ENCODE measurements at regions not wholly inside any gene's neighbourhood (a gene's known extent, or its start where the extent isn't known, plus 50 kb on each side); places are given as distances from the start of the nearest gene placed in this dataset.

GRCh38 chr4:100688368-100688767 is 170.5 kb upstream of the EMCN start:
- DNase-seq (ENCODE audit: low spot score in 2 of 2), result no peak
- Mint-ChIP-seq H3K9me3 (peaks cover 2% of the 10 kb centered on the region), H3K4me3 (no peak overlapping the region), H3K36me3 (no peaks in the 10 kb centered on the region), H3K4me1 (no peaks in the 10 kb centered on the region), H3K27me3 (peaks cover 1% of the 10 kb centered on the region), H3K27ac (no peak overlapping the region)
- no peak for ATAC-seq (ENCODE audit: low read depth)

GRCh38 chr4:100682477-100683218 is 164.8 kb upstream of the EMCN start:
- Mint-ChIP-seq H3K27ac (no peak overlapping the region), H3K4me3 (no peak overlapping the region), H3K36me3 (peaks cover 1% of the 10 kb centered on the region), H3K27me3 (peaks cover 6% of the 10 kb centered on the region), H3K9me3 (peaks cover 3% of the 10 kb centered on the region), H3K4me1 (no peaks in the 10 kb centered on the region)
- ATAC-seq (ENCODE audit: low read depth) (no peak), DNase-seq (ENCODE audit: low spot score in 2 of 2) (no peak)

- Mint-ChIP-seq H3K4me1 (no peaks in the 10 kb centered on the region), H3K27ac (no peak overlapping the region), H3K9me3 (peaks cover 3% of the 10 kb centered on the region), H3K4me3 (no peak overlapping the region), H3K36me3 (peaks cover 1% of the 10 kb centered on the region), H3K27me3 (peaks cover 6% of the 10 kb centered on the region)
- DNase-seq (ENCODE audit: low spot score in 2 of 2) (no peak), ATAC-seq (ENCODE audit: low read depth) (no peak)
These were observed 163.5 kb upstream of the EMCN start for GRCh38 chr4:100681289-100681688.

- no peaks in the 10 kb centered on the region for H3K4me1 Mint-ChIP-seq
- H3K36me3 Mint-ChIP-seq, result peaks cover 1% of the 10 kb centered on the region
- DNase-seq (ENCODE audit: low spot score in 2 of 2), result no peak
- peaks cover 3% of the 10 kb centered on the region for H3K9me3 Mint-ChIP-seq
- H3K27me3 Mint-ChIP-seq, result peaks cover 6% of the 10 kb centered on the region
- no peak for ATAC-seq (ENCODE audit: low read depth)
- no peak overlapping the region for H3K4me3 Mint-ChIP-seq
- no peak overlapping the region for H3K27ac Mint-ChIP-seq
These were observed 162.1 kb upstream of the EMCN start for GRCh38 chr4:100679926-100680325.

GRCh38 chr4:100674976-100675375 is 157.2 kb upstream of the EMCN start:
- H3K9me3 Mint-ChIP-seq, result peaks cover 1% of the 10 kb centered on the region
- H3K27me3 Mint-ChIP-seq, result peaks cover 3% of the 10 kb centered on the region
- DNase-seq (ENCODE audit: low spot score in 2 of 2) (no peak), ATAC-seq (ENCODE audit: low read depth) (no peak)
- H3K36me3 Mint-ChIP-seq, result peaks cover 1% of the 10 kb centered on the region
- H3K27ac Mint-ChIP-seq, result no peak overlapping the region
- H3K4me3 Mint-ChIP-seq, result no peak overlapping the region
- H3K4me1 Mint-ChIP-seq, result no peaks in the 10 kb centered on the region

- DNase-seq (ENCODE audit: low spot score in 2 of 2), result no peak
- no peak overlapping the region for H3K27ac Mint-ChIP-seq
- no peak overlapping the region for H3K4me3 Mint-ChIP-seq
- no peaks in the 10 kb centered on the region for H3K9me3 Mint-ChIP-seq
- H3K4me1 Mint-ChIP-seq, result no peaks in the 10 kb centered on the region
- ATAC-seq (ENCODE audit: low read depth), result no peak
- no peaks in the 10 kb centered on the region for H3K36me3 Mint-ChIP-seq
- H3K27me3 Mint-ChIP-seq, result no peaks in the 10 kb centered on the region
These were observed 139.4 kb upstream of the EMCN start for GRCh38 chr4:100657187-100657586.

GRCh38 chr4:100651499-100652175 is 133.8 kb upstream of the EMCN start:
- Mint-ChIP-seq H3K36me3 (no peaks in the 10 kb centered on the region), H3K27me3 (no peaks in the 10 kb centered on the region), H3K4me3 (no peak overlapping the region), H3K27ac (no peak overlapping the region), H3K9me3 (no peaks in the 10 kb centered on the region), H3K4me1 (no peaks in the 10 kb centered on the region)
- DNase-seq (ENCODE audit: low spot score in 2 of 2) (no peak), ATAC-seq (ENCODE audit: low read depth) (no peak)

GRCh38 chr4:100649417-100649816 is 131.6 kb upstream of the EMCN start:
- Mint-ChIP-seq H3K27ac (no peak overlapping the region), H3K9me3 (no peaks in the 10 kb centered on the region), H3K4me3 (no peak overlapping the region), H3K36me3 (no peaks in the 10 kb centered on the region), H3K4me1 (no peaks in the 10 kb centered on the region), H3K27me3 (no peaks in the 10 kb centered on the region)
- DNase-seq (ENCODE audit: low spot score in 2 of 2) (no peak), ATAC-seq (ENCODE audit: low read depth) (no peak)

- ATAC-seq (ENCODE audit: low read depth), result no peak
- H3K4me3 Mint-ChIP-seq, result no peak overlapping the region
These were observed 126.3 kb upstream of the EMCN start for GRCh38 chr4:100644150-100644549.

GRCh38 chr4:100641336-100641735 is 123.5 kb upstream of the EMCN start:
- no peak for ATAC-seq (ENCODE audit: low read depth)

More at GRCh38 chr4:100644150-100644549, 126.3 kb upstream of the EMCN start:
- no peaks in the 10 kb centered on the region for H3K36me3 Mint-ChIP-seq
- H3K27ac Mint-ChIP-seq, result no peak overlapping the region
- no peak for DNase-seq (ENCODE audit: low spot score in 2 of 2)
- H3K4me1 Mint-ChIP-seq, result no peaks in the 10 kb centered on the region
- H3K9me3 Mint-ChIP-seq, result no peaks in the 10 kb centered on the region
- peaks cover 2% of the 10 kb centered on the region for H3K27me3 Mint-ChIP-seq

GRCh38 chr4:100635899-100636298 is 118.1 kb upstream of the EMCN start:
- no peak for ATAC-seq (ENCODE audit: low read depth)
- DNase-seq (ENCODE audit: low spot score in 2 of 2), result no peak
- no peaks in the 10 kb centered on the region for H3K4me1 Mint-ChIP-seq
- H3K4me3 Mint-ChIP-seq, result no peak overlapping the region
- peaks cover 3% of the 10 kb centered on the region for H3K9me3 Mint-ChIP-seq
- no peaks in the 10 kb centered on the region for H3K36me3 Mint-ChIP-seq
- peaks cover 5% of the 10 kb centered on the region for H3K27me3 Mint-ChIP-seq
- H3K27ac Mint-ChIP-seq, result no peak overlapping the region

More at GRCh38 chr4:100641336-100641735, 123.5 kb upstream of the EMCN start:
- Mint-ChIP-seq H3K27me3 (peaks cover 3% of the 10 kb centered on the region), H3K9me3 (peaks cover 3% of the 10 kb centered on the region), H3K4me1 (no peaks in the 10 kb centered on the region), H3K36me3 (no peaks in the 10 kb centered on the region), H3K27ac (no peak overlapping the region), H3K4me3 (no peak overlapping the region)
- DNase-seq (ENCODE audit: low spot score in 2 of 2), result no peak

- Mint-ChIP-seq H3K9me3 (peaks cover 3% of the 10 kb centered on the region), H3K27ac (no peak overlapping the region), H3K36me3 (no peaks in the 10 kb centered on the region), H3K4me3 (no peak overlapping the region), H3K27me3 (peaks cover 3% of the 10 kb centered on the region), H3K4me1 (no peaks in the 10 kb centered on the region)
- no peak for ATAC-seq (ENCODE audit: low read depth)
- DNase-seq (ENCODE audit: low spot score in 2 of 2), result no peak
These were observed 115.4 kb upstream of the EMCN start for GRCh38 chr4:100633269-100633668.

GRCh38 chr4:100632163-100632562 is 114.3 kb upstream of the EMCN start:
- Mint-ChIP-seq H3K36me3 (no peaks in the 10 kb centered on the region), H3K27ac (no peak overlapping the region), H3K4me3 (no peak overlapping the region), H3K27me3 (peaks cover 1% of the 10 kb centered on the region), H3K9me3 (no peaks in the 10 kb centered on the region), H3K4me1 (no peaks in the 10 kb centered on the region)
- DNase-seq (ENCODE audit: low spot score in 2 of 2) (no peak), ATAC-seq (ENCODE audit: low read depth) (no peak)

- ATAC-seq (ENCODE audit: low read depth), result no peak
- no peak overlapping the region for H3K27ac Mint-ChIP-seq
These were observed 113.6 kb upstream of the EMCN start for GRCh38 chr4:100631281-100631968.

More at GRCh38 chr4:100631281-100631968, 113.6 kb upstream of the EMCN start:
- no peak for DNase-seq (ENCODE audit: low spot score in 2 of 2)
- Mint-ChIP-seq H3K4me1 (no peaks in the 10 kb centered on the region), H3K9me3 (no peaks in the 10 kb centered on the region), H3K27me3 (peaks cover 1% of the 10 kb centered on the region), H3K4me3 (no peak overlapping the region), H3K36me3 (no peaks in the 10 kb centered on the region)
